Astrocyte (in vitro differentiated cells and primary cell): ENCODE measurements at regions not wholly inside any gene's neighbourhood (a gene's known extent, or its start where the extent isn't known, plus 50 kb on each side); places are given as distances from the start of the nearest gene placed in this dataset.

Experiments
- DNase-seq: peaks from one replicate; pipeline ENCODE4 v3.0.0-alpha.2; 2010; ENCODE audit warnings: low read depth
- FAIRE-seq: peaks from 2 replicates; lab custom pipeline; 2011; peaks lifted over from hg19 to GRCh38; lab: Jason Lieb, UNC
- H2AFZ ChIP-seq: 2 replicates; pipeline ENCODE4 v1.6.0; 2012; ENCODE audit warnings: low read depth, low read length, inconsistent platforms
- H3K27ac ChIP-seq: 2 replicates; pipeline ENCODE4 v1.5.1; 2011; ENCODE audit warnings: low read depth, low read length, inconsistent platforms
- H3K27me3 ChIP-seq: 2 replicates; pipeline ENCODE4 v1.6.0; 2011; ENCODE audit warnings: low read length, inconsistent platforms; ENCODE audit not compliant: insufficient read depth
- H3K36me3 ChIP-seq: 2 replicates; pipeline ENCODE4 v1.5.1; 2011; ENCODE audit warnings: low read length, inconsistent platforms; ENCODE audit not compliant: insufficient read depth
- H3K4me1 ChIP-seq: 2 replicates; pipeline ENCODE4 v1.5.1; 2011; ENCODE audit warnings: low read length, inconsistent platforms; ENCODE audit not compliant: insufficient read depth
- H3K4me2 ChIP-seq: 2 replicates; pipeline ENCODE4 v1.6.0; 2012; ENCODE audit warnings: low read length, inconsistent platforms
- H3K4me3 ChIP-seq: 2 replicates; pipeline ENCODE4 v1.5.1; 2011; ENCODE audit warnings: low read depth, mild to moderate bottlenecking, low read length, inconsistent platforms; ENCODE audit not compliant: insufficient read depth
- H3K79me2 ChIP-seq: 2 replicates; pipeline ENCODE4 v1.6.0; 2012; ENCODE audit warnings: mild to moderate bottlenecking, low read length, inconsistent platforms; ENCODE audit not compliant: insufficient read depth
- H3K9ac ChIP-seq: 2 replicates; pipeline ENCODE4 v1.6.0; 2012; ENCODE audit warnings: mild to moderate bottlenecking, low read length, inconsistent platforms
- H3K9me3 ChIP-seq: 2 replicates; pipeline ENCODE4 v1.5.1; 2012; ENCODE audit warnings: low read depth, mild to moderate bottlenecking, low read length, inconsistent platforms; ENCODE audit not compliant: insufficient read depth
- H4K20me1 ChIP-seq: 2 replicates; pipeline ENCODE4 v1.6.0; 2012; ENCODE audit warnings: low read length, inconsistent platforms; ENCODE audit not compliant: insufficient read depth
- H3K27ac Mint-ChIP-seq: one replicate; pipeline ENCODE4 v1.8.0; 2021; ENCODE audit warnings: mild to moderate bottlenecking, mixed read lengths; ENCODE audit not compliant: unreplicated experiment
- H3K27me3 Mint-ChIP-seq: one replicate; pipeline ENCODE4 v1.8.0; 2021; ENCODE audit warnings: low read depth, mixed read lengths; ENCODE audit not compliant: unreplicated experiment
- H3K36me3 Mint-ChIP-seq: one replicate; pipeline ENCODE4 v1.8.0; 2021; ENCODE audit warnings: low read depth, mixed read lengths; ENCODE audit not compliant: unreplicated experiment
- H3K4me1 Mint-ChIP-seq: one replicate; pipeline ENCODE4 v1.8.0; 2021; ENCODE audit warnings: low read depth, mixed read lengths; ENCODE audit not compliant: unreplicated experiment
- H3K4me3 Mint-ChIP-seq: one replicate; pipeline ENCODE4 v1.8.0; 2021; ENCODE audit warnings: mild to moderate bottlenecking, moderate library complexity, mixed read lengths; ENCODE audit not compliant: unreplicated experiment
- H3K9me3 Mint-ChIP-seq: one replicate; pipeline ENCODE4 v1.8.0; 2021; ENCODE audit warnings: mild to moderate bottlenecking, mixed read lengths; ENCODE audit not compliant: unreplicated experiment
- EZH2 ChIP-seq: IDR thresholded peaks from 2 replicates; pipeline ENCODE4 v1.6.1; 2012; ENCODE audit warnings: mild to moderate bottlenecking, low read length, inconsistent platforms; ENCODE audit not compliant: insufficient read depth
- TF ChIP-seq, protein P1 (sequence below): IDR thresholded peaks from 2 replicates; pipeline ENCODE4 v1.5.1; 2011; ENCODE audit warnings: low read depth, mild to moderate bottlenecking, inconsistent platforms, low read length, moderate library complexity; ENCODE audit not compliant: insufficient read depth

DNA sequence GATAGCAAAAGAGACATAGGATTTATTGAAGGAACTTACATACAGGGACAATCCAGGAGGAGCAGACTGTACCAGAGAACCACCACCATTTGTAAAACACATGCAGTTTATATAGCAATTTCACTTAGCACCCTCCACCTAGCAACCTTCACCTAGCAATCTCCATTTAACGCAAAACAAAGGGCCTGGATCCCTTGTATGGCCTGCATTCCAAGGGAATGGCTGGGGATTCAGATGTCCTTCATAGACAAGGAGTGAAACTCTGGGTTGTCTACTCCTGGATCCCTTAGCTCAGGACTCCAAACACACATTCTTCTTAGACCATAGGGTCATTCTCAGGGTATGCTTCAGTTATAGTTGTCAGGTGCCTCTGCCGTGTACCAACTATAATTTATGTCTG, 1324.9 kb downstream of the HACE1 start:
- Histone ChIP-seq H3K27ac (no peak overlapping the region), H3K27me3 (no peaks in the 10 kb centered on the region), H3K36me3 (no peaks in the 10 kb centered on the region), H4K20me1 (no peaks in the 10 kb centered on the region), H3K4me2 (no peak overlapping the region), H3K9me3 (no peaks in the 10 kb centered on the region), H3K4me1 (no peaks in the 10 kb centered on the region), H3K9ac (no peak overlapping the region), H3K79me2 (no peaks in the 10 kb centered on the region), H2AFZ (no peak overlapping the region), H3K4me3 (no peak overlapping the region)
- DNase-seq (no peak), FAIRE-seq (no peak)
- Mint-ChIP-seq H3K9me3 (no peaks in the 10 kb centered on the region), H3K4me1 (peaks cover 2% of the 10 kb centered on the region), H3K36me3 (no peaks in the 10 kb centered on the region), H3K27ac (no peak overlapping the region), H3K4me3 (no peak overlapping the region), H3K27me3 (no peaks in the 10 kb centered on the region)
- TF ChIP-seq, protein P1, sequence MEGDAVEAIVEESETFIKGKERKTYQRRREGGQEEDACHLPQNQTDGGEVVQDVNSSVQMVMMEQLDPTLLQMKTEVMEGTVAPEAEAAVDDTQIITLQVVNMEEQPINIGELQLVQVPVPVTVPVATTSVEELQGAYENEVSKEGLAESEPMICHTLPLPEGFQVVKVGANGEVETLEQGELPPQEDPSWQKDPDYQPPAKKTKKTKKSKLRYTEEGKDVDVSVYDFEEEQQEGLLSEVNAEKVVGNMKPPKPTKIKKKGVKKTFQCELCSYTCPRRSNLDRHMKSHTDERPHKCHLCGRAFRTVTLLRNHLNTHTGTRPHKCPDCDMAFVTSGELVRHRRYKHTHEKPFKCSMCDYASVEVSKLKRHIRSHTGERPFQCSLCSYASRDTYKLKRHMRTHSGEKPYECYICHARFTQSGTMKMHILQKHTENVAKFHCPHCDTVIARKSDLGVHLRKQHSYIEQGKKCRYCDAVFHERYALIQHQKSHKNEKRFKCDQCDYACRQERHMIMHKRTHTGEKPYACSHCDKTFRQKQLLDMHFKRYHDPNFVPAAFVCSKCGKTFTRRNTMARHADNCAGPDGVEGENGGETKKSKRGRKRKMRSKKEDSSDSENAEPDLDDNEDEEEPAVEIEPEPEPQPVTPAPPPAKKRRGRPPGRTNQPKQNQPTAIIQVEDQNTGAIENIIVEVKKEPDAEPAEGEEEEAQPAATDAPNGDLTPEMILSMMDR = no peak
- TF ChIP-seq EZH2 = no peak

GRCh38 chr6:103534095-103534494, 1325.6 kb downstream of the HACE1 start:
- peaks cover 2% of the 10 kb centered on the region for H3K4me1 Mint-ChIP-seq
- H3K4me2 ChIP-seq = no peak overlapping the region
- FAIRE-seq = no peak

GRCh38 chr6:103522045-103522444, 1337.7 kb downstream of the HACE1 start:
- H3K4me1 Mint-ChIP-seq = no peaks in the 10 kb centered on the region
- H4K20me1 ChIP-seq = no peaks in the 10 kb centered on the region
- no peak overlapping the region for H3K9ac ChIP-seq
- H3K27ac ChIP-seq = no peak overlapping the region
- no peaks in the 10 kb centered on the region for H3K79me2 ChIP-seq
- no peak overlapping the region for H3K4me2 ChIP-seq
- no peaks in the 10 kb centered on the region for H3K36me3 Mint-ChIP-seq
- no peaks in the 10 kb centered on the region for H3K27me3 Mint-ChIP-seq
- H3K27me3 ChIP-seq = no peaks in the 10 kb centered on the region
- DNase-seq (no peak), FAIRE-seq (no peak)
- no peak overlapping the region for H2AFZ ChIP-seq
- H3K36me3 ChIP-seq = no peaks in the 10 kb centered on the region
- H3K9me3 Mint-ChIP-seq = no peaks in the 10 kb centered on the region
- no peak overlapping the region for H3K4me3 Mint-ChIP-seq
- TF ChIP-seq, protein P1 = no peak
- no peak for TF ChIP-seq EZH2
- no peaks in the 10 kb centered on the region for H3K4me1 ChIP-seq
- no peak overlapping the region for H3K4me3 ChIP-seq
- H3K9me3 ChIP-seq = no peaks in the 10 kb centered on the region
- no peak overlapping the region for H3K27ac Mint-ChIP-seq

More at GRCh38 chr6:103534095-103534494, 1325.6 kb downstream of the HACE1 start:
- H3K4me3 ChIP-seq = no peak overlapping the region
- Mint-ChIP-seq H3K9me3 (no peaks in the 10 kb centered on the region), H3K27me3 (no peaks in the 10 kb centered on the region), H3K27ac (no peak overlapping the region), H3K4me3 (no peak overlapping the region), H3K36me3 (no peaks in the 10 kb centered on the region)
- H3K27me3 ChIP-seq = no peaks in the 10 kb centered on the region
- H3K9ac ChIP-seq = no peak overlapping the region
- H3K79me2 ChIP-seq = no peaks in the 10 kb centered on the region
- no peak overlapping the region for H3K27ac ChIP-seq
- no peak overlapping the region for H2AFZ ChIP-seq
- H3K4me1 ChIP-seq = no peaks in the 10 kb centered on the region
- TF ChIP-seq, protein P1 = no peak
- TF ChIP-seq EZH2 = no peak
- no peaks in the 10 kb centered on the region for H4K20me1 ChIP-seq
- H3K36me3 ChIP-seq = no peaks in the 10 kb centered on the region
- no peaks in the 10 kb centered on the region for H3K9me3 ChIP-seq
- DNase-seq = no peak
